Stimulated activated CD8-positive, alpha-beta memory T cell treated with anti-CD3 and anti-CD28 coated beads, Interleukin-7, amount 100 ng/mL, for 24 hours (primary cell): ENCODE measurements at regions not wholly inside any gene's neighbourhood (a gene's known extent, or its start where the extent isn't known, plus 50 kb on each side); places are given as distances from the start of the nearest gene placed in this dataset.

Source experiments
- DNase-seq: peaks from one replicate; pipeline ENCODE4 v3.0.0-alpha.2; 2020; ENCODE audit warnings: low read depth

GRCh38 chr12:77722536-77722935 lies 108.2 kb upstream of the NAV3 start:
- DNase-seq: no peak

DNA sequence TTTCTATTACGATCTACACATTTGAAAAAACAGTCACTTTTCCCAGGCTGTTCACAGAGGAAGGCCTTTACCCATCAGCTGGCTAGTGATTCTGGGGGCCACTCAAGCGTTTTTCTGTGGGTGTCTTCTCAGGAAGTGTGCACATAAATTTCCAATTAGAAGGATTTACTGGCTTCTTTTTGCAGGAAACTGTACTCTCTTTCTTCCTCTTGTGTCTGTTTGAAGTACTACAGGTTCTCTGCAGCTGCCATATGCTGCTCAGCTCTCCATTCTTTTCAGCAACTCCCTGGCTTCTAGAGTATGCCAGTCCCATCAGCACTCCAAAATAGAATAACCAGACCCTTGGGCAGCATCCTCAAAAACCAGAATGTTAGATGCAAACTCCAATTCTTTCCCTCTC lies 110.4 kb upstream of the NAV3 start:
- DNase-seq: no peak

DNA sequence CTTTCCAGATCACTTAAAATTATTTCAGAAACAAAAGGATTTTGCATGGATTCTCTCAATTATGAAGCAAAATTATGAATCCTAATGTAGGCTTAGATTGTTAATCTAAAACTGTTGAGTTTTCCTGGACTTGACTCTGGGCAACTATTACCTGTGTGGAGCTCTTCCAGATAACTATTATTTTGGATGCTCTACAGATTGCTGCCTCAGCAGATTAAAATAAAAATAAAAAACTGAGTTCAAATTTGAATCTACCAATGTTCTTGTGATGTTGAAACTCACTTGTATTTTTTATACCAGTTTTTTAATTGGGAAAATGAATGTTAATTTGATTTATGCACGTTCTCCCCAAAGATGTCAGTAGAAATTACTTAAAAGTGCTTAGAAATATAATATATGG lies 120.5 kb upstream of the NAV3 start:
- DNase-seq: no peak

- no peak for DNase-seq
Observed at GRCh38 chr12:77697126-77697525, 133.6 kb upstream of the NAV3 start.

DNA sequence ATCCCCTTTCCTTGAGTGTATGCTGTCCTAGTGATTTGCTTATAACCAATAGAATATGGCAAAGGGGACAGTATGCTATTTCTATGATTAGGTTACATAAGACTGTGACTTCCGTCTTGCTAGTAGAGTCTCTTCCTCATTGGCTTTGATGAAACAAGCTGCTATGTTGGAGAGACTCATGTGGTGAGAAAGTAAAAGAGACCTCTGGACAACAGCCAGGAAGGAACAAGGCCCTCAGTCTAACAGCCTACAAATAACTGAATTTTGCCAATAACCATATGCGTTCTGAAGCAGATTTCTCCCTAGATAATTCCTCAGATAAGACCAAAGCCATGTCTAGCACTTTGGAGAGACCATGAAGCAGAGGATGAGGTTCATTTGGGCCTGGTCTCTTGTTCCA lies 134.5 kb upstream of the NAV3 start:
- no peak for DNase-seq

GRCh38 chr12:77689510-77690086 lies 141.1 kb upstream of the NAV3 start:
- no peak for DNase-seq

GRCh38 chr12:77687321-77687720 lies 143.4 kb upstream of the NAV3 start:
- DNase-seq: no peak

- no peak for DNase-seq
Observed at GRCh38 chr12:77686760-77687159, 143.9 kb upstream of the NAV3 start.

DNA sequence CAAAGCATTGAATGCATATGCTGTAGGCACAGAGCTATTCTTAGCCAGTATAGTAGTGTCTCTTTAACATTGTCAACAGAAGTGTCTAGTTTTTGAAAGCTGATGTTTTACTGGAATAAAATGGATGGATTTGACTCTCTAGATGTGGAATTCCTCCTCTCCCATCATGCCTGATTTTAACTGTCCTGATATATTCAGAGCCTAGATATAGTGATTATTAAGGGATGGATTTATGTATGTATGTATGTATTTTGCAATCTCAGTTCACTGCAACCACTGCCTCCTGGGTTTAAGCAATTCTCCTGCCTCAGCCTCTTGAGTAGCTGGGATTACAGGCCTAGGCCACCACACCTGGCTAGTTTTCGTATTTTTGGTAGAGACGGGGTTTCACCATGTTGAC lies 144.8 kb upstream of the NAV3 start:
- no peak for DNase-seq

DNA sequence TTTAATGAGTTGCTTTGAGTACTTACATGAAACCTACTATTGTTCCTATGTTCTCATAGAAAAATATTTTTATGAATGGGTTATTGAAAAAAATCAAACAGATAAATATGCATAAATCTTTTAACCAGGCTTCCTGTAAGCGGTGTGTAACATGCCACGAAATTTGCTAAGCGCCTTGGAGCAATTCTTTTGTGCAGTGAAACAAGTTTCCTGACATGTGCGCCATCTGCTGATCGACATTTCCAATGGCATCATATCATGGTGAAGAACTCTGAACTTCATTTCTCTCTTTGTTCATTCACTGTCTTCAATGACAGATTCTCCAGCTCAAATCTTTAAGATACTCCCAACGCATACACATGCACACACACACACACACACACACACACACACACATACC lies 145.6 kb upstream of the NAV3 start:
- DNase-seq: no peak

DNA sequence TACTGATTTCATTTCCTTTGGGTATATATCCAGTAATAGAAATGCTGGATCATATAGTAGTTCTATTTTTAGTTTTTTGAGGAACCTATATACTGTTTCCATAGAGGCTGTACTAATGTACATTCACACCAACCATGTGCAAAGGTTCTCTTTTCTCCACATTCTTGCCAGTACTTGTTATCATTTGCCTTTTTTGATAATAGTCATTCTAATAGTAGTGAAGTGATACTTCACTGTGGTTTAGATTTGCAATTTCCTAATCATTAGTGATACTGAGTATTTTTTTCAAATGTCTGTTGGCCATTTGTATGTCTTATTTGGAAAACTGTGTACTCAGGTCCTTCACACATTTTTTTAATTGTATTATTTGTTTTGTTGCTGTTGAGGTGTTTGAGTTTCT lies 148.2 kb upstream of the NAV3 start:
- DNase-seq: no peak

DNA sequence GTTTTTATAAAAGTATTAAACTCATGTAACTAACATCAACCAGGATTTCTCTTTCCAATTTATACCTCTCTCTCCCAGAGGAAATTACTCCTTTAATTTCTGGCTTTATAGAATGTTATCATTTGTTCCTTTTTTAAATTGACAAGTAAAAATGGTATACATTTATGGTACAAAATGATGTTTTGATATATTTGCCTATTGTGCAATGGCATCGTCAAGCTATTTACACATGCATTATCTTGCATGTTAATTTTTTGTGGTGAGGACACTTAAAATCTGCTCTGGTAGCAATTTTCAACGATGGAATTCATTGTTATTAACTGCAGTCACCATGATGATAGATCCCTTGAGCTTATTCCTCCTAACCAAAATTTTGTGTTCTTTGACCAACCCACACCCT lies 149.0 kb upstream of the NAV3 start:
- DNase-seq: no peak

GRCh38 chr12:77679686-77680085 lies 151.0 kb upstream of the NAV3 start:
- DNase-seq: no peak

DNA sequence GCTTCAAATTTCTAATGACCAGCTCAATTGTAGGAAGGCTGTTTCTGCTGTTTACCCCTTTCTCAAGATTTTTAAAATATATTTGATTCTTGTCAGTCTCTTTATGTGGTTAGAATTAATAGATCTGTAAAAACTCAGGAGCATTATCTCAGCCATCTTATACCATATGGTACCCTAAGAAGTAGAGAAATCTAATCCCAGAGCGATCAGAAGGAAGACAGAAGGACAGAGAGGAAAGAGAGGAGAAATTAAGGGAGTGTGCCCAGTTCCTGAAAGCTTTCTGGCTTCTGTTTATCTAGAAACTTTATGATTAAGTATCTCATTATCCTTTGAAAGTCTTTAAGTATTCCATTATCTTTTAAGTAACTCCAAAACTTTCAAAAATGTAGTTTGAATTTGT lies 152.1 kb upstream of the NAV3 start:
- no peak for DNase-seq

DNA sequence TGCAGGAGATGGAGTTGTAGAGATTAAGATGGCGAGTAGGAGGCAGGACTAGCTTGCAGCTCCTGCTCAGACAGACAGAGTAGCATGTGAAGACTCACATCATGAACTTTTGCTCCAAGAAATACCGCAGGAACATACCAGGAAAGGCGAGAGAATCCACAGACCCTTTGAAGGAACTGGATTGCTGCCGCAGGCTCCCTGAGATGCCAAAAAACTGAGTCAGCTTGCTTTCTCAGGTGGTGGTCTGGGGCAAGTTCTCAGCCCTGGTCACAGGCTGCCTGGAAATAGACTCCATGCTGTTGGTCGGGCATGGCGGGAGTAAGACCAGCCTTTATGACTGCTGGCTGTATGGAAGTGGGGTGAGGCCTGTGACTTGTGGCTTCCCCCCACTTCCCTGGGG lies 163.6 kb upstream of the NAV3 start:
- no peak for DNase-seq

GRCh38 chr12:77648716-77649115 lies 182.0 kb upstream of the NAV3 start:
- DNase-seq: no peak

DNA sequence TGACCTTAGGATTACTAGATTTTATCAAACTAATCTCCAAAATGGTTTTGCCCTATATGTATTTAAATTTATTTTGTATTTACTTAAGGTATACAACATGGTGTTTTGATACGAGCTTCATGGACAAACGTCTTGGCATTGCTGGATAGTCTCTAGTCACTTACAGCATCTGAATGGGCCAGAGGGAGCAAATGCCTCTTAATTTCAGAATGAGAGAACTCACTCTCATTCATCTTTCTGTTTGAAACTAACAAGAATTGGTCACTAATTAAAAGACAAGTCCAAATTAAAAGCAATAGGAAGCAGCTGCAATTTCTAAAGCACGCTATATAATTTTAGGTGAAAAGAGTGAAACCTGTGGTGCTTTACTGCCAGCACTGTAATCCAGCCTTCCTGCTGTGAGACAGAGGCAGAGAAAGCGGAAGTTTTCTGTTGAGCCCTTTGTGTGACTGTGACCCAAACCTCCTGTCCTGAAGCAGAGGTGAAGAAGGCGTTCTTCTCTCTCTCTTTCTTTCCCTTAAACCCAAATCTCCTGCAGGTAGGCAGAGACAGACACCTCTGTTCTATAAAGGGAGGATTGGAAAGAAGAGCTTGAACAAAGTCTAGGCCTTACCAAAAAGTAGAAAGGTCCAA lies 184.6 kb upstream of the NAV3 start:
- no peak for DNase-seq

DNA sequence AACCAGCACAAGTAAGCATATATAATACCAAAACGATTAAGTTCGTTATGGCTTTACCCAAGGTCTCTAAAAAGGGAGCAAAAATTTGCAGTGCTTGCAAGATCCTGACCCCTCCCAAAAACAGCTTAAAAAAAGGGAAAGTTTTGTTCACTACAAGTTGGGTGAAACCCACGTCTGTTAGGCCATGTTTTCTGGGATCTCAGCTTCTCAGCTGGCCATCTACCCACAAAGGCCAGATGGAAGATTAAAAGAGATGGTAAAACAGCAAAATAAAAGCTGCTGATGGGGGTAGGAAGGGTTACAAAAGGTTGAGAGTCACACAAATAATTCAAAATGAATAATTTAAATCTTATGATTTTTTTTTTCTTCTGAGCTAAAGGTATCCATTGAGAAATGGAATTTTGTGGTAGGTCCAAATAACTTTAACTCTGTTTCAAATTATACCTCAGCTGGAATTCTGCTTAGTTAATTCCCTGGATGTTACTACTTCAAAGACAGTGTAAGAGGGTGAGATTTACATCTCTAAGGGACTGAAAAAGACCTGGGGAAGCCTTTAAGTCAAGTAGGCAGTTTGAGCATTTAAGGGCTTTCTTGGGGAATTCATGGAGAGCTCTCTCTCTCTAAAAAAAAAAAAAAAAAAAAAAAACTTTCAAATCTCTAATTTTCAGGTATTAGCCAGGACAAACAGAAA lies 185.6 kb upstream of the NAV3 start:
- no peak for DNase-seq

GRCh38 chr12:77642246-77642645 lies 188.4 kb upstream of the NAV3 start:
- no peak for DNase-seq

- DNase-seq: no peak
Observed at GRCh38 chr12:77640356-77640755, 190.3 kb upstream of the NAV3 start.

- DNase-seq: no peak
Observed at GRCh38 chr12:77630790-77631445, 199.8 kb upstream of the NAV3 start.

- no peak for DNase-seq
Observed at GRCh38 chr12:77630344-77630743, 200.3 kb upstream of the NAV3 start.

GRCh38 chr12:77629141-77629540 lies 201.6 kb upstream of the NAV3 start:
- DNase-seq: no peak
